PFSK-1 (cell line): ENCODE measurements at regions not wholly inside any gene's neighbourhood (a gene's known extent, or its start where the extent isn't known, plus 50 kb on each side); places are given as distances from the start of the nearest gene placed in this dataset.

Source experiments
- FOXP2 ChIP-seq: optimal IDR thresholded peaks from 2 replicates; pipeline ENCODE3; 2011; ENCODE audit warnings: borderline replicate concordance, control low read depth, inconsistent platforms; ENCODE audit not compliant: insufficient read depth; ENCODE audit errors: extremely low read length, extremely low read depth
- POLR2AphosphoS5 ChIP-seq: IDR thresholded peaks from 2 replicates; pipeline ENCODE4 v1.6.1; 2012; ENCODE audit warnings: low read depth, mild to moderate bottlenecking, control low read depth, low read length, moderate library complexity
- REST ChIP-seq, 2 experiments: IDR thresholded peaks; 2 replicates each; pipeline versions ENCODE4 v1.6.1 to v1.8.0; 2011 to 2012; ENCODE audit warnings: low read depth in 2 of 2, low read length in 2 of 2, control low read depth in 1 of 2, inconsistent platforms in 1 of 2, mild to moderate bottlenecking in 1 of 2, moderate library complexity in 1 of 2; ENCODE audit not compliant: insufficient read depth in 1 of 2
- SIN3A ChIP-seq: IDR thresholded peaks from 2 replicates; pipeline ENCODE4 v1.6.1; 2012; ENCODE audit warnings: mild to moderate bottlenecking, low read length, moderate library complexity, borderline replicate concordance; ENCODE audit not compliant: insufficient read depth
- TAF1 ChIP-seq: IDR thresholded peaks from 2 replicates; pipeline ENCODE4 v1.6.1; 2012; ENCODE audit warnings: low read length, control low read depth, borderline replicate concordance; ENCODE audit not compliant: insufficient read depth

GRCh38 chr2:200044453-200044852 lies 89.1 kb downstream of the MAIP1 start:
- TF ChIP-seq TAF1 (no peak), REST (IDR thresholded peaks at IDR 0.05; ENCODE audit: insufficient read depth in 1 of 2, low read depth in 2 of 2, low read length in 2 of 2) (no peak), SIN3A (no peak), POLR2AphosphoS5 (no peak), FOXP2 (no peak)

- no peak for TF ChIP-seq POLR2AphosphoS5
- no peak for TF ChIP-seq REST (IDR thresholded peaks at IDR 0.05; ENCODE audit: insufficient read depth in 1 of 2, low read depth in 2 of 2, low read length in 2 of 2)
- no peak for TF ChIP-seq TAF1
- no peak for TF ChIP-seq SIN3A
- no peak for TF ChIP-seq FOXP2
These were observed 93.0 kb downstream of the MAIP1 start for GRCh38 chr2:200048421-200048820.

GRCh38 chr2:200049086-200049485 lies 93.7 kb downstream of the MAIP1 start:
- no peak for TF ChIP-seq POLR2AphosphoS5
- TF ChIP-seq REST (IDR thresholded peaks at IDR 0.05; ENCODE audit: insufficient read depth in 1 of 2, low read depth in 2 of 2, low read length in 2 of 2) = no peak
- TF ChIP-seq SIN3A = no peak
- no peak for TF ChIP-seq FOXP2
- TF ChIP-seq TAF1 = no peak

GRCh38 chr2:200050921-200051610 lies 95.7 kb downstream of the MAIP1 start:
- TF ChIP-seq TAF1 (no peak), SIN3A (no peak), REST (IDR thresholded peaks at IDR 0.05; ENCODE audit: insufficient read depth in 1 of 2, low read depth in 2 of 2, low read length in 2 of 2) (no peak), POLR2AphosphoS5 (no peak)

GRCh38 chr2:200051611-200051945 lies 96.2 kb downstream of the MAIP1 start:
- no peak for TF ChIP-seq TAF1
- no peak for TF ChIP-seq REST (IDR thresholded peaks at IDR 0.05; ENCODE audit: insufficient read depth in 1 of 2, low read depth in 2 of 2, low read length in 2 of 2)
- no peak for TF ChIP-seq POLR2AphosphoS5
- TF ChIP-seq FOXP2 = no peak
- no peak for TF ChIP-seq SIN3A
